GM12878 (cell line): ENCODE measurements at regions not wholly inside any gene's neighbourhood (a gene's known extent, or its start where the extent isn't known, plus 50 kb on each side); places are given as distances from the start of the nearest gene placed in this dataset.

Experiments
- ATAC-seq: fragments of 200-7000 bp; cut with Tn5 transposase; 3 replicates; pipeline ENCODE4 v1.9.1; 2020; ENCODE audit warnings: mild to moderate bottlenecking, moderate library complexity
- BruUV-seq: library from RNA; stranded (reverse); fragments of 400-500 nt; replicated peaks from 2 replicates; lab custom pipeline; 2021; lab: Mats Ljungman, UMichigan
- CTCF ChIA-PET: fragments of 300-600 bp; sonication (Branson Sonifier 250); formaldehyde crosslinking; extraction: SDS; loops from one replicate; lab custom pipeline; 2021; ENCODE audit warnings: inconsistent platforms; lab: Yijun Ruan, JAX
- POLR2A ChIA-PET: fragments of 350-600 bp; formaldehyde crosslinking; extraction: SDS; loops from one replicate; lab custom pipeline; 2021; ENCODE audit warnings: inconsistent platforms; lab: Charles Lee
- RAD21 ChIA-PET: fragments of 300-600 bp; sonication (Branson Sonifier 250); formaldehyde crosslinking; loops from one replicate; lab custom pipeline; 2023; ENCODE audit warnings: antibody characterized with exemption; ENCODE audit not compliant: unreplicated experiment; lab: Charles Lee
- SMC1A ChIA-PET: fragments of 300-600 bp; sonication (Branson Sonifier 250); formaldehyde crosslinking; loops from one replicate; lab custom pipeline; 2023; ENCODE audit not compliant: unreplicated experiment, uncharacterized antibody; lab: Charles Lee
- DNase-seq: peaks from one replicate; pipeline ENCODE4 v3.0.0-alpha.2; 2011; ENCODE audit warnings: low read depth, low spot score
- FAIRE-seq: peaks from 3 replicates; lab custom pipeline; 2011; peaks lifted over from hg19 to GRCh38; lab: Jason Lieb, UNC
- H2AFZ ChIP-seq: 2 replicates; pipeline ENCODE4 v1.6.0; 2011; ENCODE audit warnings: low read depth, low read length, control low read depth; ENCODE audit not compliant: control insufficient read depth
- H3K27ac ChIP-seq: 2 replicates; pipeline ENCODE4 v1.5.1; 2011; ENCODE audit warnings: control low read depth; ENCODE audit not compliant: control insufficient read depth, insufficient read depth
- H3K27me3 ChIP-seq, 2 experiments: replicated peaks in 1 of 2; 2 replicates each; pipeline versions ENCODE4 v1.6.0 to v1.6.1; 2011; ENCODE audit warnings: low read length in 1 of 2; ENCODE audit not compliant: control insufficient read depth in 2 of 2, insufficient read depth in 2 of 2
- H3K36me3 ChIP-seq, 2 experiments: 2 replicates each; pipeline ENCODE4 v1.5.1; 2011; ENCODE audit warnings: low read length in 1 of 2; ENCODE audit not compliant: control insufficient read depth in 2 of 2, insufficient read depth in 2 of 2
- H3K4me1 ChIP-seq: 2 replicates; pipeline ENCODE4 v1.6.1; 2011; ENCODE audit warnings: mild to moderate bottlenecking, low read length, moderate library complexity, mixed read lengths; ENCODE audit not compliant: control insufficient read depth, insufficient read depth
- H3K4me2 ChIP-seq: 2 replicates; pipeline ENCODE4 v1.6.0; 2011; ENCODE audit warnings: control low read depth; ENCODE audit not compliant: control insufficient read depth, insufficient read depth
- H3K4me3 ChIP-seq: fragments of 200-600 bp; sonication (generic); 2 replicates; pipeline ENCODE4 v1.5.1; 2016
- H3K79me2 ChIP-seq: 2 replicates; pipeline ENCODE4 v1.6.0; 2011; ENCODE audit warnings: low read length; ENCODE audit not compliant: control insufficient read depth, insufficient read depth
- H3K9ac ChIP-seq: 2 replicates; pipeline ENCODE4 v1.8.0; 2011; ENCODE audit warnings: low read length, control low read depth, mixed read lengths; ENCODE audit not compliant: control insufficient read depth, insufficient read depth
- H3K9me3 ChIP-seq: replicated peaks from 3 replicates; pipeline ENCODE4 v1.5.1; 2011; ENCODE audit warnings: mild to moderate bottlenecking, low read length; ENCODE audit not compliant: control insufficient read depth, insufficient read depth
- H4K20me1 ChIP-seq: 2 replicates; pipeline ENCODE4 v1.6.0; 2011; ENCODE audit not compliant: control insufficient read depth, insufficient read depth
- BACH1 ChIP-seq: fragments of 450-650 bp; IDR thresholded peaks from 2 replicates; pipeline ENCODE4 v1.6.1; 2017; ENCODE audit warnings: mild to moderate bottlenecking, borderline replicate concordance
- BCL11A ChIP-seq: IDR thresholded peaks from 2 replicates; pipeline ENCODE4 v1.6.1; 2011; ENCODE audit warnings: low read depth, low read length
- EED ChIP-seq: sonication (generic); IDR thresholded peaks from 2 replicates; pipeline ENCODE4 v1.6.1; 2016; ENCODE audit warnings: antibody characterized with exemption, low read depth
- EGR1 ChIP-seq, 2 experiments: IDR thresholded peaks; 1 replicate in 1 of 2; 2 replicates in 1 of 2; pipeline ENCODE4 v1.6.1; 2011 to 2012; ENCODE audit warnings: low read depth in 2 of 2, low read length in 2 of 2, borderline replicate concordance in 1 of 2, mild to moderate bottlenecking in 1 of 2, moderate library complexity in 1 of 2
- WGBS: methylation state at CpG from one replicate; pipeline ENCODE4 v1.1.6; 2016; ENCODE audit warnings: low lambda C conversion rate; ENCODE audit not compliant: insufficient replicate concordance, insufficient coverage; ENCODE audit errors: missing lambda C conversion rate; 5-methylcytosine and 5-hydroxymethylcytosine counted together
- in situ Hi-C: fragments of 300-500 bp; cut with MboI; formaldehyde crosslinking; loops from 9 replicates; pipeline ENCODE4 v1.14.3; 2018; ENCODE audit warnings: mixed read lengths
- intact Hi-C: fragments of 100-400 bp; cut with micrococcal nuclease; formaldehyde crosslinking; loops from one replicate; pipeline ENCODE4 v1.14.2; 2022; ENCODE audit not compliant: unreplicated experiment
- TF ChIP-seq, protein P1 (sequence below): IDR thresholded peaks from 2 replicates; pipeline ENCODE4 v1.6.1; 2012; ENCODE audit warnings: mild to moderate bottlenecking, low read depth, low read length
- TF ChIP-seq, protein P2 (sequence below): IDR thresholded peaks from 2 replicates; pipeline ENCODE4 v1.6.1; 2012; ENCODE audit warnings: low read depth, low read length, improper control_type of control experiment
- TF ChIP-seq, protein P3 (sequence below): fragments of 450-650 bp; conservative IDR thresholded peaks from 2 replicates; pipeline ENCODE4 v1.6.1; 2017; ENCODE audit warnings: mild to moderate bottlenecking, moderate library complexity

DNA sequence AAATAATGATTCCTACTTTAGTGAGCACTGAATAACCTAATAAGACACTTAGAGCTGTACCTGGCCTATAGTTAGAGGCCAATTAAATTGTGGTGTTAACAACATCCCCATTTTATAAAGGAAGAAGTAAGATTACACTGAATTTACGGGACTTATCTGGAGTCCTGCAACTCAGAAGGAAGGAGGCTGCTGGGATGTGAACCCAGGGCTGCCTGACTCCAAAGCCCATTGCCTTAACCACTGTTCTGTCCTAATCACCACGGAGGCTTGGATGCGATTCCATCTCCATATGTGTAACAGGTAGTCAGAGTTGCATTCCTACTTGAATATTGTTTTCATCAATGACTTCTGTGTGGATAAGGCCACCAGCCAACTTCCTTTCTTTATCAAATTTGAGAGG, 168.9 kb downstream of the SOCS6 start (continued):
- TF ChIP-seq, protein P1, sequence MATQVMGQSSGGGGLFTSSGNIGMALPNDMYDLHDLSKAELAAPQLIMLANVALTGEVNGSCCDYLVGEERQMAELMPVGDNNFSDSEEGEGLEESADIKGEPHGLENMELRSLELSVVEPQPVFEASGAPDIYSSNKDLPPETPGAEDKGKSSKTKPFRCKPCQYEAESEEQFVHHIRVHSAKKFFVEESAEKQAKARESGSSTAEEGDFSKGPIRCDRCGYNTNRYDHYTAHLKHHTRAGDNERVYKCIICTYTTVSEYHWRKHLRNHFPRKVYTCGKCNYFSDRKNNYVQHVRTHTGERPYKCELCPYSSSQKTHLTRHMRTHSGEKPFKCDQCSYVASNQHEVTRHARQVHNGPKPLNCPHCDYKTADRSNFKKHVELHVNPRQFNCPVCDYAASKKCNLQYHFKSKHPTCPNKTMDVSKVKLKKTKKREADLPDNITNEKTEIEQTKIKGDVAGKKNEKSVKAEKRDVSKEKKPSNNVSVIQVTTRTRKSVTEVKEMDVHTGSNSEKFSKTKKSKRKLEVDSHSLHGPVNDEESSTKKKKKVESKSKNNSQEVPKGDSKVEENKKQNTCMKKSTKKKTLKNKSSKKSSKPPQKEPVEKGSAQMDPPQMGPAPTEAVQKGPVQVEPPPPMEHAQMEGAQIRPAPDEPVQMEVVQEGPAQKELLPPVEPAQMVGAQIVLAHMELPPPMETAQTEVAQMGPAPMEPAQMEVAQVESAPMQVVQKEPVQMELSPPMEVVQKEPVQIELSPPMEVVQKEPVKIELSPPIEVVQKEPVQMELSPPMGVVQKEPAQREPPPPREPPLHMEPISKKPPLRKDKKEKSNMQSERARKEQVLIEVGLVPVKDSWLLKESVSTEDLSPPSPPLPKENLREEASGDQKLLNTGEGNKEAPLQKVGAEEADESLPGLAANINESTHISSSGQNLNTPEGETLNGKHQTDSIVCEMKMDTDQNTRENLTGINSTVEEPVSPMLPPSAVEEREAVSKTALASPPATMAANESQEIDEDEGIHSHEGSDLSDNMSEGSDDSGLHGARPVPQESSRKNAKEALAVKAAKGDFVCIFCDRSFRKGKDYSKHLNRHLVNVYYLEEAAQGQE = no peak
- TF ChIP-seq, all 136 proteins: peak for 0

DNA sequence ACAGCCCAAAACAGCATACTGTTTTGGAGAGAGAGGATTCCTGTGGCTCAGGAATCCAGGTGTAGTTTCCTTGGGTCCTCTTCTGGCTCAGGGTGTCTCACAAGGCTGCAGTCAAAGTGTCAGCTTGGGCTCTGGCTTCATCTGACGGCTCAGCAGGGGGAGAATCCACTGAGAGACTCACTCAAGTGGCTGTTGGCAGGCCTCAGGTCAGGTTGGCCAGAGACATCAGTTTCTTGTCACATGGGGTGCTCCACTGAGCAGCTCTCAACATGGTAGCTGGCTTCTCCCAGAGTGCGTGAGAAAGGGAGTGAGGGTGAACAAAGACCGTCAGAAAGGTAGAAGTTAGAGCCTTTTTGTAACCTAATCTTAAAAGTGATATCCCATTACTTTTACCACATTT, 168.4 kb downstream of the SOCS6 start:
- RAD21 ChIA-PET = interaction anchor here (1.1 kb wide), 1 partner anchor 262 kb away, joined by 3 read pairs; no protein-coding TSS in a partner anchor
- in situ Hi-C loops = no loop called here
- no peaks in the 10 kb centered on the region for H3K9me3 ChIP-seq
- 16% methylated on average over 3 of the region's 3 CpGs for WGBS
- H3K4me1 ChIP-seq = no peaks in the 10 kb centered on the region
- H3K4me3 ChIP-seq = no peak overlapping the region
- BruUV-seq = no TSS peak
- intact Hi-C loops = loop anchor here (10.0 kb wide), 1 partner anchor 822 kb away; no protein-coding TSS in a partner anchor
- TF ChIP-seq EED (no peak), BACH1 (no peak), BCL11A (no peak), EGR1 (IDR thresholded peaks at IDR 0.05; ENCODE audit: borderline replicate concordance in 1 of 2, low read depth in 2 of 2, low read length in 2 of 2) (no peak)
- TF ChIP-seq, protein P2, sequence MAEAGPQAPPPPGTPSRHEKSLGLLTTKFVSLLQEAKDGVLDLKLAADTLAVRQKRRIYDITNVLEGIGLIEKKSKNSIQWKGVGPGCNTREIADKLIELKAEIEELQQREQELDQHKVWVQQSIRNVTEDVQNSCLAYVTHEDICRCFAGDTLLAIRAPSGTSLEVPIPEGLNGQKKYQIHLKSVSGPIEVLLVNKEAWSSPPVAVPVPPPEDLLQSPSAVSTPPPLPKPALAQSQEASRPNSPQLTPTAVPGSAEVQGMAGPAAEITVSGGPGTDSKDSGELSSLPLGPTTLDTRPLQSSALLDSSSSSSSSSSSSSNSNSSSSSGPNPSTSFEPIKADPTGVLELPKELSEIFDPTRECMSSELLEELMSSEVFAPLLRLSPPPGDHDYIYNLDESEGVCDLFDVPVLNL = no peak
- TF ChIP-seq, protein P3, sequence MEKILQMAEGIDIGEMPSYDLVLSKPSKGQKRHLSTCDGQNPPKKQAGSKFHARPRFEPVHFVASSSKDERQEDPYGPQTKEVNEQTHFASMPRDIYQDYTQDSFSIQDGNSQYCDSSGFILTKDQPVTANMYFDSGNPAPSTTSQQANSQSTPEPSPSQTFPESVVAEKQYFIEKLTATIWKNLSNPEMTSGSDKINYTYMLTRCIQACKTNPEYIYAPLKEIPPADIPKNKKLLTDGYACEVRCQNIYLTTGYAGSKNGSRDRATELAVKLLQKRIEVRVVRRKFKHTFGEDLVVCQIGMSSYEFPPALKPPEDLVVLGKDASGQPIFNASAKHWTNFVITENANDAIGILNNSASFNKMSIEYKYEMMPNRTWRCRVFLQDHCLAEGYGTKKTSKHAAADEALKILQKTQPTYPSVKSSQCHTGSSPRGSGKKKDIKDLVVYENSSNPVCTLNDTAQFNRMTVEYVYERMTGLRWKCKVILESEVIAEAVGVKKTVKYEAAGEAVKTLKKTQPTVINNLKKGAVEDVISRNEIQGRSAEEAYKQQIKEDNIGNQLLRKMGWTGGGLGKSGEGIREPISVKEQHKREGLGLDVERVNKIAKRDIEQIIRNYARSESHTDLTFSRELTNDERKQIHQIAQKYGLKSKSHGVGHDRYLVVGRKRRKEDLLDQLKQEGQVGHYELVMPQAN = no peak
- no peaks in the 10 kb centered on the region for H3K27me3 ChIP-seq
- H3K36me3 ChIP-seq = no peaks in the 10 kb centered on the region
- H3K27ac ChIP-seq = no peak overlapping the region
- no peaks in the 10 kb centered on the region for H4K20me1 ChIP-seq
- no peak overlapping the region for H3K9ac ChIP-seq
- CTCF ChIA-PET = interaction anchor here (1.2 kb wide), 1 partner anchor 262 kb away, joined by 4 read pairs; no protein-coding TSS in a partner anchor
- no peak overlapping the region for H2AFZ ChIP-seq
- H3K4me2 ChIP-seq = no peak overlapping the region
- SMC1A ChIA-PET = no interaction called here
- no peak for ATAC-seq
- no peaks in the 10 kb centered on the region for H3K79me2 ChIP-seq
- POLR2A ChIA-PET = no interaction called here
- no peak for FAIRE-seq
- no peak for DNase-seq
